H9 (cell line): ENCODE measurements at regions not wholly inside any gene's neighbourhood (a gene's known extent, or its start where the extent isn't known, plus 50 kb on each side); places are given as distances from the start of the nearest gene placed in this dataset.
"Not testable (repeated sequence)": the region's sequence is repeated elsewhere in the genome, so short reads cannot be mapped to it uniquely, and the experiment has no call there.

Source experiments
- DNase-seq: peaks from one replicate; pipeline ENCODE4 v3.0.0-alpha.2; 2017
- H2AFZ ChIP-seq: one replicate; pipeline ENCODE4 v1.6.1; 2013; ENCODE audit warnings: mild to moderate bottlenecking, low read length, control low read depth, moderate library complexity
- H2AK5ac ChIP-seq: 2 replicates; pipeline ENCODE4 v1.6.1; 2013; ENCODE audit warnings: low read length, control low read depth, mixed read lengths; ENCODE audit not compliant: insufficient read length
- H2BK120ac ChIP-seq: one replicate; pipeline ENCODE4 v1.6.1; 2013; ENCODE audit warnings: low read depth, mild to moderate bottlenecking, low read length, control low read depth, inconsistent platforms; ENCODE audit not compliant: poor library complexity, severe bottlenecking
- H2BK12ac ChIP-seq: 2 replicates; pipeline ENCODE4 v1.6.1; 2013; ENCODE audit warnings: low read length, control low read depth, mixed read lengths, low read depth; ENCODE audit not compliant: insufficient read length
- H2BK15ac ChIP-seq: 2 replicates; pipeline ENCODE4 v1.6.1; 2013; ENCODE audit warnings: low read depth, low read length, control low read depth
- H2BK20ac ChIP-seq: one replicate; pipeline ENCODE4 v1.6.1; 2013; ENCODE audit warnings: low read depth, mild to moderate bottlenecking, low read length, control low read depth, inconsistent platforms; ENCODE audit not compliant: poor library complexity, severe bottlenecking
- H2BK5ac ChIP-seq: 2 replicates; pipeline ENCODE4 v1.6.1; 2013; ENCODE audit warnings: low read length, control low read depth, mixed read lengths; ENCODE audit not compliant: insufficient read length
- H3K14ac ChIP-seq: 2 replicates; pipeline ENCODE4 v1.6.1; 2013; ENCODE audit warnings: low read length, control low read depth; ENCODE audit not compliant: insufficient read depth
- H3K18ac ChIP-seq: 2 replicates; pipeline ENCODE4 v1.6.1; 2013; ENCODE audit warnings: low read depth, mild to moderate bottlenecking, mixed read lengths, low read length, control low read depth; ENCODE audit not compliant: insufficient read length
- H3K23ac ChIP-seq: 2 replicates; pipeline ENCODE4 v1.6.1; 2013; ENCODE audit warnings: low read length, control low read depth, mixed read lengths, low read depth; ENCODE audit not compliant: insufficient read length
- H3K23me2 ChIP-seq: 2 replicates; pipeline ENCODE4 v1.6.1; 2013; ENCODE audit warnings: low read depth, mild to moderate bottlenecking, mixed read lengths, low read length, control low read depth; ENCODE audit not compliant: insufficient read length, poor library complexity, severe bottlenecking
- H3K27ac ChIP-seq: 2 replicates; pipeline ENCODE4 v1.5.1; 2013; ENCODE audit warnings: low read length, control low read depth, mixed read lengths, low read depth; ENCODE audit not compliant: insufficient read length
- H3K27me3 ChIP-seq: 2 replicates; pipeline ENCODE4 v1.6.1; 2013; ENCODE audit warnings: low read length, control low read depth, inconsistent platforms; ENCODE audit not compliant: insufficient read depth
- H3K4ac ChIP-seq: 2 replicates; pipeline ENCODE4 v1.6.1; 2013; ENCODE audit warnings: low read depth, mild to moderate bottlenecking, control low read depth, inconsistent platforms, low read length, moderate library complexity
- H3K4me1 ChIP-seq: 2 replicates; pipeline ENCODE4 v1.6.1; 2013; ENCODE audit warnings: low read length, control low read depth, inconsistent platforms; ENCODE audit not compliant: insufficient read depth
- H3K4me2 ChIP-seq: 2 replicates; pipeline ENCODE4 v1.6.1; 2013; ENCODE audit warnings: low read length, control low read depth, mixed read lengths; ENCODE audit not compliant: insufficient read length, insufficient read depth
- H3K56ac ChIP-seq: 2 replicates; pipeline ENCODE4 v1.6.1; 2013; ENCODE audit warnings: low read depth, mild to moderate bottlenecking, mixed read lengths, low read length, control low read depth; ENCODE audit not compliant: insufficient read length
- H3K79me1 ChIP-seq: 2 replicates; pipeline ENCODE4 v1.6.1; 2013; ENCODE audit warnings: low read depth, mild to moderate bottlenecking, moderate library complexity, low read length, control low read depth, inconsistent platforms; ENCODE audit not compliant: insufficient read depth, poor library complexity, severe bottlenecking
- H3K79me2 ChIP-seq: 2 replicates; pipeline ENCODE4 v1.6.1; 2013; ENCODE audit warnings: low read length, control low read depth, inconsistent platforms; ENCODE audit not compliant: insufficient read depth
- H3K9ac ChIP-seq: 2 replicates; pipeline ENCODE4 v1.6.1; 2013; ENCODE audit warnings: low read length, control low read depth, mixed read lengths; ENCODE audit not compliant: insufficient read length; ENCODE audit errors: extremely low read depth
- H3K9me3 ChIP-seq: one replicate; pipeline ENCODE4 v1.6.1; 2013; ENCODE audit warnings: low read depth, low read length, inconsistent platforms; ENCODE audit not compliant: control insufficient read depth
- H3T11ph ChIP-seq: one replicate; pipeline ENCODE4 v1.6.1; 2013; ENCODE audit warnings: mild to moderate bottlenecking, low read length, control low read depth, inconsistent platforms
- H4K20me1 ChIP-seq: one replicate; pipeline ENCODE4 v1.6.1; 2013; ENCODE audit not compliant: control insufficient read depth, insufficient read length, insufficient read depth
- H4K5ac ChIP-seq: 2 replicates; pipeline ENCODE4 v1.6.1; 2013; ENCODE audit warnings: low read depth, mild to moderate bottlenecking, mixed read lengths, low read length, control low read depth; ENCODE audit not compliant: insufficient read length
- H4K8ac ChIP-seq: replicated peaks from 2 replicates; pipeline ENCODE4 v1.6.1; 2013; ENCODE audit warnings: low read length, control low read depth, mixed read lengths, low read depth; ENCODE audit not compliant: insufficient read length
- H4K91ac ChIP-seq: 2 replicates; pipeline ENCODE4 v1.6.1; 2013; ENCODE audit warnings: low read depth, mild to moderate bottlenecking, moderate library complexity, mixed read lengths, low read length, control low read depth; ENCODE audit not compliant: insufficient read length
- H3K27ac Mint-ChIP-seq, 3 experiments: 2 replicates in 2 of 3; 3 replicates in 1 of 3; pipeline ENCODE4 v1.8.0; 2020 to 2021; ENCODE audit warnings: mixed read lengths in 3 of 3, mild to moderate bottlenecking in 1 of 3, moderate library complexity in 1 of 3
- H3K27me3 Mint-ChIP-seq: 2 replicates; pipeline ENCODE4 v1.8.0; 2021; ENCODE audit warnings: low read depth, mild to moderate bottlenecking, moderate library complexity, mixed read lengths
- H3K36me3 Mint-ChIP-seq, 3 experiments: 2 replicates in 2 of 3; 3 replicates in 1 of 3; pipeline ENCODE4 v1.8.0; 2020 to 2021; ENCODE audit warnings: low read depth in 3 of 3, mixed read lengths in 3 of 3; ENCODE audit not compliant: insufficient read depth in 1 of 3
- H3K4me1 Mint-ChIP-seq, 2 experiments: 2 replicates each; pipeline ENCODE4 v1.8.0; 2020; ENCODE audit warnings: mixed read lengths in 2 of 2
- H3K4me3 Mint-ChIP-seq, 2 experiments: 2 replicates in 1 of 2; 3 replicates in 1 of 2; pipeline ENCODE4 v1.8.0; 2020 to 2021; ENCODE audit warnings: mild to moderate bottlenecking in 2 of 2, mixed read lengths in 2 of 2, moderate library complexity in 1 of 2
- H3K9me3 Mint-ChIP-seq, 2 experiments: 2 replicates in 1 of 2; 3 replicates in 1 of 2; pipeline ENCODE4 v1.8.0; 2020; ENCODE audit warnings: mild to moderate bottlenecking in 2 of 2, mixed read lengths in 2 of 2, moderate library complexity in 1 of 2
- WGBS: extraction: QIAGEN DNeasy Blood & Tissue Kit; methylation state at CpG from one replicate; pipeline ENCODE4 v1.1.7; 2013; ENCODE audit warnings: missing lambda C conversion rate, low lambda C conversion rate, mixed read lengths; ENCODE audit not compliant: insufficient read length; ENCODE audit errors: extremely low coverage; 5-methylcytosine and 5-hydroxymethylcytosine counted together

- DNase-seq, H2AFZ ChIP-seq, H3K9me3 ChIP-seq, H3K27me3 Mint-ChIP-seq, H3K18ac ChIP-seq, H3K56ac ChIP-seq, H3K27ac Mint-ChIP-seq, H3K23me2 ChIP-seq, H3K4me2 ChIP-seq, H3K79me1 ChIP-seq, H3K27me3 ChIP-seq, H3K4me1 ChIP-seq, H3T11ph ChIP-seq, H3K4me1 Mint-ChIP-seq, H3K27ac ChIP-seq, H2BK12ac ChIP-seq, H4K8ac ChIP-seq, H3K4ac ChIP-seq, H2BK5ac ChIP-seq, H3K36me3 Mint-ChIP-seq, H3K4me3 Mint-ChIP-seq, H4K5ac ChIP-seq, H2BK20ac ChIP-seq, H4K20me1 ChIP-seq, H2BK120ac ChIP-seq, H4K91ac ChIP-seq, H3K79me2 ChIP-seq, H3K23ac ChIP-seq, H3K9me3 Mint-ChIP-seq, H3K14ac ChIP-seq, H2AK5ac ChIP-seq, H2BK15ac ChIP-seq, H3K9ac ChIP-seq: not testable (repeated sequence)
- no CpG with 5 or more reads among the region's 2 CpGs for WGBS
Observed at GRCh38 chr2:87275192-87275591, 253.5 kb upstream of the PLGLB1 start.

- not testable (repeated sequence) for H3K79me2 ChIP-seq, H3K14ac ChIP-seq, H4K8ac ChIP-seq, H3K27me3 Mint-ChIP-seq, H4K5ac ChIP-seq, H3K23ac ChIP-seq, H3K27ac Mint-ChIP-seq, H3K27me3 ChIP-seq, H2AK5ac ChIP-seq, H3T11ph ChIP-seq, H2BK5ac ChIP-seq, H2BK15ac ChIP-seq, H2BK12ac ChIP-seq, H3K9ac ChIP-seq, H3K4me3 Mint-ChIP-seq, H3K79me1 ChIP-seq, H3K4me1 ChIP-seq, H3K18ac ChIP-seq, H3K9me3 Mint-ChIP-seq, H4K20me1 ChIP-seq, H3K36me3 Mint-ChIP-seq, H2BK20ac ChIP-seq, H3K4me2 ChIP-seq, H4K91ac ChIP-seq, H2AFZ ChIP-seq, H3K4ac ChIP-seq, H3K9me3 ChIP-seq, H3K23me2 ChIP-seq, H3K4me1 Mint-ChIP-seq, H2BK120ac ChIP-seq, H3K27ac ChIP-seq, DNase-seq, H3K56ac ChIP-seq
- WGBS = no CpG with 5 or more reads among the region's 5 CpGs
Observed at GRCh38 chr2:87275974-87276629, 254.5 kb upstream of the PLGLB1 start.
